A549 (cell line): ENCODE measurements at regions not wholly inside any gene's neighbourhood (a gene's known extent, or its start where the extent isn't known, plus 50 kb on each side); places are given as distances from the start of the nearest gene placed in this dataset.

Experiments
- EP300 ChIP-seq, 2 experiments: fragments of >200 bp; sonication (Bioruptor Twin); formaldehyde crosslinking; IDR thresholded peaks; 2 replicates in 1 of 2; 3 replicates in 1 of 2; pipeline ENCODE4 v1.6.1; 2016 to 2017
- HMGXB4 ChIP-seq: fragments of 250-450 bp; sonication (Bioruptor Pico); IDR thresholded peaks from 2 replicates; pipeline ENCODE4 v1.5.0; 2021; ENCODE audit warnings: mild to moderate bottlenecking, moderate library complexity, borderline replicate concordance
- JUN ChIP-seq, 2 experiments: fragments of >200 bp; sonication (Bioruptor Twin); formaldehyde crosslinking; IDR thresholded peaks; 2 replicates in 1 of 2; 3 replicates in 1 of 2; pipeline ENCODE4 v1.6.1; 2016 to 2017
- POLR2A ChIP-seq: IDR thresholded peaks from 2 replicates; pipeline ENCODE4 v1.6.1; 2012; ENCODE audit warnings: mild to moderate bottlenecking, low read length
- RNF2 ChIP-seq: fragments of 200-600 bp; sonication (generic); IDR thresholded peaks from 2 replicates; pipeline ENCODE4 v1.6.1; 2016; ENCODE audit warnings: low read depth, mild to moderate bottlenecking, antibody characterized with exemption, moderate library complexity, borderline replicate concordance
- TF ChIP-seq, protein P1 (sequence below): fragments of >200 bp; sonication (Bioruptor Twin); formaldehyde crosslinking; IDR thresholded peaks from 3 replicates; pipeline ENCODE4 v1.5.1; 2016

DNA sequence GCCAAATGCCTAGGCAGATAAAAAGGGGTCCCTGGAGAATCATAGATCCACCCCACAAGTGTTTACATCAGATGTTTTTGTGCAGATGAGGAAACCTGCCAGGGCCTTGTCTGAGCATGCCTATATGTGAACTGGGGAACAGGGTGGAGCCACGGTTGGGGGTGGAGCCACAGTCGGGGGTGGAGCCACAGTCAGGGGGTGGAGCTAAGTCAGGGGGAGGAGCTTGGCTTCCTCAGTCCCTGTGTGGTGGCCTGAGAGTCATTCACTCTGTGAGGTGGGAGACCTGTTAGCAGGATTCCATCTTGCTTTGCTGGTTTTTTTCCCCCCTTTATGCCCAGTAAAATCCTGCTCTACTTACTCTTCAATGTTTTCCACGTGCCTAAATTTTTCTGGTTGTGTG is 57.8 kb upstream of the TGFBR2 start:
- TF ChIP-seq, protein P1, sequence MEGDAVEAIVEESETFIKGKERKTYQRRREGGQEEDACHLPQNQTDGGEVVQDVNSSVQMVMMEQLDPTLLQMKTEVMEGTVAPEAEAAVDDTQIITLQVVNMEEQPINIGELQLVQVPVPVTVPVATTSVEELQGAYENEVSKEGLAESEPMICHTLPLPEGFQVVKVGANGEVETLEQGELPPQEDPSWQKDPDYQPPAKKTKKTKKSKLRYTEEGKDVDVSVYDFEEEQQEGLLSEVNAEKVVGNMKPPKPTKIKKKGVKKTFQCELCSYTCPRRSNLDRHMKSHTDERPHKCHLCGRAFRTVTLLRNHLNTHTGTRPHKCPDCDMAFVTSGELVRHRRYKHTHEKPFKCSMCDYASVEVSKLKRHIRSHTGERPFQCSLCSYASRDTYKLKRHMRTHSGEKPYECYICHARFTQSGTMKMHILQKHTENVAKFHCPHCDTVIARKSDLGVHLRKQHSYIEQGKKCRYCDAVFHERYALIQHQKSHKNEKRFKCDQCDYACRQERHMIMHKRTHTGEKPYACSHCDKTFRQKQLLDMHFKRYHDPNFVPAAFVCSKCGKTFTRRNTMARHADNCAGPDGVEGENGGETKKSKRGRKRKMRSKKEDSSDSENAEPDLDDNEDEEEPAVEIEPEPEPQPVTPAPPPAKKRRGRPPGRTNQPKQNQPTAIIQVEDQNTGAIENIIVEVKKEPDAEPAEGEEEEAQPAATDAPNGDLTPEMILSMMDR, result no peak
- TF ChIP-seq RNF2 (no peak), EP300 (IDR thresholded peaks at IDR 0.05) (no peak), JUN (IDR thresholded peaks at IDR 0.05) (no peak), POLR2A (no peak), HMGXB4 (CRISPR knock-in tag) (no peak)
